ENCODE measurements at regions not wholly inside any gene's neighbourhood (a gene's known extent, or its start where the extent isn't known, plus 50 kb on each side); places are given as distances from the start of the nearest gene placed in this dataset.

GRCh38 chr19:29289020-29289419 is 76.1 kb upstream of the UQCRFS1 start:
- H3K4me1 ChIP-seq (ENCODE audit: control insufficient read depth in 1 of 2, insufficient read depth in 2 of 2, low read length in 2 of 2): no peaks in the 10 kb centered on the region
- no peaks in the 10 kb centered on the region for H3K9me3 ChIP-seq (ENCODE audit: control insufficient read depth in 1 of 2, low read length in 2 of 2)
- no peaks in the 10 kb centered on the region for H3K36me3 ChIP-seq (ENCODE audit: control insufficient read depth in 1 of 2, insufficient read depth in 2 of 2, low read length in 2 of 2)
- no peaks in the 10 kb centered on the region for H3K27me3 ChIP-seq (ENCODE audit: control insufficient read depth in 1 of 2, insufficient read depth in 2 of 2, low read length in 2 of 2)
- H3K4me3 ChIP-seq (ENCODE audit: low read depth in 1 of 2, low read length in 2 of 2): no peak overlapping the region
- no peak overlapping the region for H3K9ac ChIP-seq (ENCODE audit: low read depth in 1 of 2, low read length in 2 of 2)
- no peak overlapping the region for H3K27ac ChIP-seq (ENCODE audit: low read depth, low read length)

- Histone ChIP-seq H3K27ac (ENCODE audit: low read depth, low read length) (no peak overlapping the region), H3K9ac (ENCODE audit: low read depth in 1 of 2, low read length in 2 of 2) (no peak overlapping the region), H3K36me3 (ENCODE audit: control insufficient read depth in 1 of 2, insufficient read depth in 2 of 2, low read length in 2 of 2) (no peaks in the 10 kb centered on the region), H3K4me1 (ENCODE audit: control insufficient read depth in 1 of 2, insufficient read depth in 2 of 2, low read length in 2 of 2) (no peaks in the 10 kb centered on the region), H3K9me3 (ENCODE audit: control insufficient read depth in 1 of 2, low read length in 2 of 2) (no peaks in the 10 kb centered on the region), H3K27me3 (ENCODE audit: control insufficient read depth in 1 of 2, insufficient read depth in 2 of 2, low read length in 2 of 2) (no peaks in the 10 kb centered on the region), H3K4me3 (ENCODE audit: low read depth in 1 of 2, low read length in 2 of 2) (no peak overlapping the region)
Measured at GRCh38 chr19:29290853-29291252, 77.9 kb upstream of the UQCRFS1 start.

GRCh38 chr19:29292153-29292552 is 79.2 kb upstream of the UQCRFS1 start:
- H3K9me3 ChIP-seq (ENCODE audit: control insufficient read depth in 1 of 2, low read length in 2 of 2): no peaks in the 10 kb centered on the region
- no peaks in the 10 kb centered on the region for H3K36me3 ChIP-seq (ENCODE audit: control insufficient read depth in 1 of 2, insufficient read depth in 2 of 2, low read length in 2 of 2)
- H3K4me1 ChIP-seq (ENCODE audit: control insufficient read depth in 1 of 2, insufficient read depth in 2 of 2, low read length in 2 of 2): no peaks in the 10 kb centered on the region
- H3K27me3 ChIP-seq (ENCODE audit: control insufficient read depth in 1 of 2, insufficient read depth in 2 of 2, low read length in 2 of 2): no peaks in the 10 kb centered on the region
- no peak overlapping the region for H3K27ac ChIP-seq (ENCODE audit: low read depth, low read length)
- H3K4me3 ChIP-seq (ENCODE audit: low read depth in 1 of 2, low read length in 2 of 2): no peak overlapping the region
- H3K9ac ChIP-seq (ENCODE audit: low read depth in 1 of 2, low read length in 2 of 2): no peak overlapping the region

- H3K9me3 ChIP-seq (ENCODE audit: control insufficient read depth in 1 of 2, low read length in 2 of 2): no peaks in the 10 kb centered on the region
Measured at GRCh38 chr19:29292562-29292961, 79.6 kb upstream of the UQCRFS1 start.

GRCh38 chr19:29293292-29293691 is 80.3 kb upstream of the UQCRFS1 start:
- Histone ChIP-seq H3K27ac (ENCODE audit: low read depth, low read length) (no peak overlapping the region), H3K9ac (ENCODE audit: low read depth in 1 of 2, low read length in 2 of 2) (no peak overlapping the region), H3K27me3 (ENCODE audit: control insufficient read depth in 1 of 2, insufficient read depth in 2 of 2, low read length in 2 of 2) (no peaks in the 10 kb centered on the region), H3K9me3 (ENCODE audit: control insufficient read depth in 1 of 2, low read length in 2 of 2) (no peaks in the 10 kb centered on the region), H3K36me3 (ENCODE audit: control insufficient read depth in 1 of 2, insufficient read depth in 2 of 2, low read length in 2 of 2) (no peaks in the 10 kb centered on the region), H3K4me3 (ENCODE audit: low read depth in 1 of 2, low read length in 2 of 2) (no peak overlapping the region), H3K4me1 (ENCODE audit: control insufficient read depth in 1 of 2, insufficient read depth in 2 of 2, low read length in 2 of 2) (no peaks in the 10 kb centered on the region)

More at GRCh38 chr19:29292562-29292961, 79.6 kb upstream of the UQCRFS1 start:
- Histone ChIP-seq H3K27me3 (ENCODE audit: control insufficient read depth in 1 of 2, insufficient read depth in 2 of 2, low read length in 2 of 2) (no peaks in the 10 kb centered on the region), H3K36me3 (ENCODE audit: control insufficient read depth in 1 of 2, insufficient read depth in 2 of 2, low read length in 2 of 2) (no peaks in the 10 kb centered on the region), H3K4me3 (ENCODE audit: low read depth in 1 of 2, low read length in 2 of 2) (no peak overlapping the region), H3K27ac (ENCODE audit: low read depth, low read length) (no peak overlapping the region), H3K4me1 (ENCODE audit: control insufficient read depth in 1 of 2, insufficient read depth in 2 of 2, low read length in 2 of 2) (no peaks in the 10 kb centered on the region), H3K9ac (ENCODE audit: low read depth in 1 of 2, low read length in 2 of 2) (no peak overlapping the region)

GRCh38 chr19:29293736-29294342 is 80.9 kb upstream of the UQCRFS1 start:
- H3K9ac ChIP-seq (ENCODE audit: low read depth in 1 of 2, low read length in 2 of 2): no peak overlapping the region
- H3K27me3 ChIP-seq (ENCODE audit: control insufficient read depth in 1 of 2, insufficient read depth in 2 of 2, low read length in 2 of 2): no peaks in the 10 kb centered on the region
- no peaks in the 10 kb centered on the region for H3K9me3 ChIP-seq (ENCODE audit: control insufficient read depth in 1 of 2, low read length in 2 of 2)
- H3K4me1 ChIP-seq (ENCODE audit: control insufficient read depth in 1 of 2, insufficient read depth in 2 of 2, low read length in 2 of 2): no peaks in the 10 kb centered on the region
- no peaks in the 10 kb centered on the region for H3K36me3 ChIP-seq (ENCODE audit: control insufficient read depth in 1 of 2, insufficient read depth in 2 of 2, low read length in 2 of 2)
- H3K4me3 ChIP-seq (ENCODE audit: low read depth in 1 of 2, low read length in 2 of 2): no peak overlapping the region
- no peak overlapping the region for H3K27ac ChIP-seq (ENCODE audit: low read depth, low read length)

GRCh38 chr19:29294343-29294811 is 81.4 kb upstream of the UQCRFS1 start:
- Histone ChIP-seq H3K27me3 (ENCODE audit: control insufficient read depth in 1 of 2, insufficient read depth in 2 of 2, low read length in 2 of 2) (no peaks in the 10 kb centered on the region), H3K36me3 (ENCODE audit: control insufficient read depth in 1 of 2, insufficient read depth in 2 of 2, low read length in 2 of 2) (no peaks in the 10 kb centered on the region), H3K27ac (ENCODE audit: low read depth, low read length) (no peak overlapping the region), H3K4me1 (ENCODE audit: control insufficient read depth in 1 of 2, insufficient read depth in 2 of 2, low read length in 2 of 2) (no peaks in the 10 kb centered on the region), H3K4me3 (ENCODE audit: low read depth in 1 of 2, low read length in 2 of 2) (no peak overlapping the region), H3K9ac (ENCODE audit: low read depth in 1 of 2, low read length in 2 of 2) (no peak overlapping the region), H3K9me3 (ENCODE audit: control insufficient read depth in 1 of 2, low read length in 2 of 2) (no peaks in the 10 kb centered on the region)

- no peak overlapping the region for H3K9ac ChIP-seq (ENCODE audit: low read depth in 1 of 2, low read length in 2 of 2)
- no peak overlapping the region for H3K4me3 ChIP-seq (ENCODE audit: low read depth in 1 of 2, low read length in 2 of 2)
- no peaks in the 10 kb centered on the region for H3K27me3 ChIP-seq (ENCODE audit: control insufficient read depth in 1 of 2, insufficient read depth in 2 of 2, low read length in 2 of 2)
- no peaks in the 10 kb centered on the region for H3K9me3 ChIP-seq (ENCODE audit: control insufficient read depth in 1 of 2, low read length in 2 of 2)
- H3K36me3 ChIP-seq (ENCODE audit: control insufficient read depth in 1 of 2, insufficient read depth in 2 of 2, low read length in 2 of 2): no peaks in the 10 kb centered on the region
- no peak overlapping the region for H3K27ac ChIP-seq (ENCODE audit: low read depth, low read length)
- H3K4me1 ChIP-seq (ENCODE audit: control insufficient read depth in 1 of 2, insufficient read depth in 2 of 2, low read length in 2 of 2): no peaks in the 10 kb centered on the region
Measured at GRCh38 chr19:29295285-29295684, 82.3 kb upstream of the UQCRFS1 start.

- Histone ChIP-seq H3K36me3 (ENCODE audit: control insufficient read depth in 1 of 2, insufficient read depth in 2 of 2, low read length in 2 of 2) (no peaks in the 10 kb centered on the region), H3K4me3 (ENCODE audit: low read depth in 1 of 2, low read length in 2 of 2) (no peak overlapping the region), H3K4me1 (ENCODE audit: control insufficient read depth in 1 of 2, insufficient read depth in 2 of 2, low read length in 2 of 2) (no peaks in the 10 kb centered on the region), H3K9me3 (ENCODE audit: control insufficient read depth in 1 of 2, low read length in 2 of 2) (no peaks in the 10 kb centered on the region), H3K27me3 (ENCODE audit: control insufficient read depth in 1 of 2, insufficient read depth in 2 of 2, low read length in 2 of 2) (no peaks in the 10 kb centered on the region), H3K27ac (ENCODE audit: low read depth, low read length) (no peak overlapping the region), H3K9ac (ENCODE audit: low read depth in 1 of 2, low read length in 2 of 2) (no peak overlapping the region)
Measured at GRCh38 chr19:29297381-29297780, 84.4 kb upstream of the UQCRFS1 start.

GRCh38 chr19:29299416-29300380 is 86.7 kb upstream of the UQCRFS1 start:
- H3K27me3 ChIP-seq (ENCODE audit: control insufficient read depth in 1 of 2, insufficient read depth in 2 of 2, low read length in 2 of 2): no peaks in the 10 kb centered on the region
- H3K27ac ChIP-seq (ENCODE audit: low read depth, low read length): no peak overlapping the region
- no peaks in the 10 kb centered on the region for H3K9me3 ChIP-seq (ENCODE audit: control insufficient read depth in 1 of 2, low read length in 2 of 2)
- no peaks in the 10 kb centered on the region for H3K36me3 ChIP-seq (ENCODE audit: control insufficient read depth in 1 of 2, insufficient read depth in 2 of 2, low read length in 2 of 2)
- H3K4me1 ChIP-seq (ENCODE audit: control insufficient read depth in 1 of 2, insufficient read depth in 2 of 2, low read length in 2 of 2): no peaks in the 10 kb centered on the region
- H3K9ac ChIP-seq (ENCODE audit: low read depth in 1 of 2, low read length in 2 of 2): no peak overlapping the region
- H3K4me3 ChIP-seq (ENCODE audit: low read depth in 1 of 2, low read length in 2 of 2): no peak overlapping the region

Measured in duodenal mucosa (tissue), 2 donors.